Trophoblast cell (in vitro differentiated cells and primary cell): ENCODE measurements at regions not wholly inside any gene's neighbourhood (a gene's known extent, or its start where the extent isn't known, plus 50 kb on each side); places are given as distances from the start of the nearest gene placed in this dataset.
A peak's percentile ranks its signal among the peaks of the same experiment; 100 is the strongest.
"Not testable (repeated sequence)": the region's sequence is repeated elsewhere in the genome, so short reads cannot be mapped to it uniquely, and the experiment has no call there.

Experiments used
- DNase-seq, 2 donors: peaks; one replicate each; pipeline ENCODE4 v3.0.0-alpha.2; 2016
- H2AFZ ChIP-seq: 2 replicates; pipeline ENCODE4 v1.6.1; 2013; ENCODE audit warnings: low read length, moderate library complexity, mild to moderate bottlenecking; ENCODE audit not compliant: insufficient read depth, poor library complexity
- H2AK5ac ChIP-seq: 2 replicates; pipeline ENCODE4 v1.6.1; 2013; ENCODE audit warnings: mild to moderate bottlenecking, low read length
- H2BK120ac ChIP-seq: 2 replicates; pipeline ENCODE4 v1.6.1; 2013; ENCODE audit warnings: low read length, mild to moderate bottlenecking, moderate library complexity; ENCODE audit not compliant: insufficient read depth, poor library complexity
- H2BK12ac ChIP-seq: 2 replicates; pipeline ENCODE4 v1.6.1; 2013; ENCODE audit warnings: mild to moderate bottlenecking, low read length, moderate library complexity
- H2BK5ac ChIP-seq: 2 replicates; pipeline ENCODE4 v1.6.1; 2013; ENCODE audit warnings: low read length, low read depth, moderate library complexity, mild to moderate bottlenecking; ENCODE audit not compliant: poor library complexity
- H3K14ac ChIP-seq: 2 replicates; pipeline ENCODE4 v1.6.1; 2013; ENCODE audit warnings: mild to moderate bottlenecking, low read length
- H3K18ac ChIP-seq: 2 replicates; pipeline ENCODE4 v1.6.1; 2013; ENCODE audit warnings: mild to moderate bottlenecking, low read length
- H3K23ac ChIP-seq: 2 replicates; pipeline ENCODE4 v1.6.1; 2013; ENCODE audit warnings: low read length
- H3K27ac ChIP-seq: 2 replicates; pipeline ENCODE4 v1.5.1; 2013; ENCODE audit warnings: low read depth, mild to moderate bottlenecking, inconsistent platforms, low read length, moderate library complexity
- H3K27me3 ChIP-seq: 2 replicates; pipeline ENCODE4 v1.6.1; 2013; ENCODE audit warnings: inconsistent platforms, mild to moderate bottlenecking, low read length, moderate library complexity; ENCODE audit not compliant: insufficient read depth
- H3K36me3 ChIP-seq, 2 experiments: 1 replicate in 1 of 2; 2 replicates in 1 of 2; pipeline ENCODE4 v1.6.1; 2013; ENCODE audit warnings: low read length in 2 of 2, mild to moderate bottlenecking in 2 of 2, moderate library complexity in 1 of 2; ENCODE audit not compliant: insufficient read depth in 2 of 2, control insufficient read depth in 1 of 2
- H3K4ac ChIP-seq: 2 replicates; pipeline ENCODE4 v1.6.1; 2013; ENCODE audit warnings: low read depth, mild to moderate bottlenecking, low read length, moderate library complexity
- H3K4me1 ChIP-seq, 2 experiments: 1 replicate in 1 of 2; 2 replicates in 1 of 2; pipeline ENCODE4 v1.6.1; 2013; ENCODE audit warnings: low read length in 2 of 2, mild to moderate bottlenecking in 2 of 2, moderate library complexity in 1 of 2; ENCODE audit not compliant: insufficient read depth in 2 of 2, control insufficient read depth in 1 of 2
- H3K4me2 ChIP-seq: 2 replicates; pipeline ENCODE4 v1.6.1; 2013; ENCODE audit warnings: inconsistent platforms, mild to moderate bottlenecking, low read length, moderate library complexity
- H3K4me3 ChIP-seq: 2 replicates; pipeline ENCODE4 v1.5.1; 2013; ENCODE audit warnings: mild to moderate bottlenecking, low read depth, low read length, inconsistent platforms
- H3K79me1 ChIP-seq: one replicate; pipeline ENCODE4 v1.6.1; 2013; ENCODE audit warnings: low read length
- H3K79me2 ChIP-seq: 2 replicates; pipeline ENCODE4 v1.6.1; 2013; ENCODE audit warnings: low read length, mild to moderate bottlenecking; ENCODE audit not compliant: control insufficient read depth, insufficient read depth, poor library complexity
- H3K9ac ChIP-seq: 2 replicates; pipeline ENCODE4 v1.6.1; 2013; ENCODE audit warnings: mild to moderate bottlenecking, low read length
- H3K9me3 ChIP-seq: 2 replicates; pipeline ENCODE4 v1.6.1; 2013; ENCODE audit warnings: low read depth, mild to moderate bottlenecking, control low read depth, inconsistent platforms, low read length; ENCODE audit not compliant: insufficient read depth
- H4K12ac ChIP-seq: 2 replicates; pipeline ENCODE4 v1.6.1; 2013; ENCODE audit warnings: low read depth, mild to moderate bottlenecking, low read length, moderate library complexity
- H4K8ac ChIP-seq: 2 replicates; pipeline ENCODE4 v1.6.1; 2013; ENCODE audit warnings: low read depth, mild to moderate bottlenecking, low read length, moderate library complexity
- H4K91ac ChIP-seq: one replicate; pipeline ENCODE4 v1.6.1; 2013; ENCODE audit warnings: low read depth, mild to moderate bottlenecking, low read length, moderate library complexity
- WGBS: extraction: QIAGEN DNeasy Blood & Tissue Kit; methylation state at CpG from one replicate; pipeline ENCODE4 v1.1.7; 2013; ENCODE audit warnings: missing lambda C conversion rate; ENCODE audit not compliant: insufficient read length, insufficient coverage; ENCODE audit errors: extremely low coverage; 5-methylcytosine and 5-hydroxymethylcytosine counted together

- DNase-seq = no peak
- no peaks in the 10 kb centered on the region for H3K79me1 ChIP-seq
- no peak overlapping the region for H3K23ac ChIP-seq
- no peak overlapping the region for H2BK120ac ChIP-seq
- H2AK5ac ChIP-seq = no peak overlapping the region
- no peak overlapping the region for H4K8ac ChIP-seq
- H3K36me3 ChIP-seq = no peaks in the 10 kb centered on the region
- H3K4me3 ChIP-seq = no peak overlapping the region
- no peak overlapping the region for H3K18ac ChIP-seq
- no peaks in the 10 kb centered on the region for H3K27me3 ChIP-seq
- no peak overlapping the region for H3K4me2 ChIP-seq
- H3K27ac ChIP-seq = no peak overlapping the region
- H3K9me3 ChIP-seq = peaks cover 3% of the 10 kb centered on the region
- no peak overlapping the region for H4K12ac ChIP-seq
- no peak overlapping the region for H3K14ac ChIP-seq
- H3K79me2 ChIP-seq = no peaks in the 10 kb centered on the region
- H3K9ac ChIP-seq = no peak overlapping the region
- H2BK5ac ChIP-seq = no peak overlapping the region
- H4K91ac ChIP-seq = no peak overlapping the region
- no CpG with 5 or more reads among the region's 5 CpGs for WGBS
- H3K4ac ChIP-seq = no peak overlapping the region
- no peaks in the 10 kb centered on the region for H3K4me1 ChIP-seq
- H2AFZ ChIP-seq = no peak overlapping the region
- H2BK12ac ChIP-seq = no peak overlapping the region
These were observed 278.9 kb downstream of the TSN start for GRCh38 chr2:122034344-122034743.

DNA sequence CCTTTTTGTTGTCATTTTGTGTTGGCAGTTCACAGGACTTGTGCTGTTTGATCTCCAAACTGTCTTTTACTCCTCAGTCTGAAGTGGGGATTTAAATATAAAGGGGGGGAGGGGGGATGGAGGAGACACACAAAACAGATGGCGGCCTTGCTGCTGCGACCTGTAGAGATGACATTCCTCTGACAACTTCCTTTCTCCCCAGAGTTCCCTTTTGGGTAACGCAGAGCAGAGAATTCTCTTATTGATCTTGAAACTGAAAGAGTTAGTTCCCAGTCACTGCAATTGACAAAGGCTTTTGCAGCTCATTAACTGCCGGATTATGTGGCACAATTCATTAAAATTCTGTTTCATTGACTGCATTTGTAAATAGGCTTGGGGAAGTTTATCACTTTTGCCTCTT is 279.3 kb downstream of the TSN start:
- no peak overlapping the region for H2AK5ac ChIP-seq
- peaks cover 3% of the 10 kb centered on the region for H3K9me3 ChIP-seq
- no peak overlapping the region for H4K91ac ChIP-seq
- H3K23ac ChIP-seq = no peak overlapping the region
- H2BK12ac ChIP-seq = no peak overlapping the region
- no peak overlapping the region for H3K4ac ChIP-seq
- no peak overlapping the region for H3K14ac ChIP-seq
- H2AFZ ChIP-seq = no peak overlapping the region
- no peak overlapping the region for H3K4me2 ChIP-seq
- no peak overlapping the region for H4K8ac ChIP-seq
- H3K9ac ChIP-seq = no peak overlapping the region
- H3K27ac ChIP-seq = no peak overlapping the region
- no peaks in the 10 kb centered on the region for H3K4me1 ChIP-seq
- H3K27me3 ChIP-seq = no peaks in the 10 kb centered on the region
- WGBS = no CpG with 5 or more reads among the region's 4 CpGs
- no peak for DNase-seq
- H3K36me3 ChIP-seq = no peaks in the 10 kb centered on the region
- no peak overlapping the region for H3K18ac ChIP-seq
- no peak overlapping the region for H2BK120ac ChIP-seq
- H4K12ac ChIP-seq = no peak overlapping the region
- no peaks in the 10 kb centered on the region for H3K79me2 ChIP-seq
- H3K4me3 ChIP-seq = no peak overlapping the region
- no peaks in the 10 kb centered on the region for H3K79me1 ChIP-seq
- no peak overlapping the region for H2BK5ac ChIP-seq

DNA sequence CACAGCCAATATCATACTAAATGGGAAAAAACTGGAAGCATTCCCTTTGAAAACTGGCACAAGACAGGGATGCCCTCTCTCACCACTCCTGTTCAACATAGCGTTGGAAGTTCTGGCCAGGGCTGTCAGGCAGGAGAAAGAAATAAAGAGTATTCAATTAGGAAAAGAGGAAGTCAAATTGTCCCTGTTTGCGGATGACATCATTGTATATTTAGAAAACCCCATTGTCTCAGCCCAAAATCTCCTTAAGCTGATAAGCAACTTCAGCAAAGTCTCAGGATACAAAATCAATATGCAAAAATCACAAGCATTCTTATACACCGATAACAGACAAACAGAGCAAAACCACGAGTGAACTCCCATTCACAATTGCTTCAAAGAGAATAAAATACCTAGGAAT is 283.4 kb downstream of the TSN start:
- H3K9ac ChIP-seq, H3K9me3 ChIP-seq, H2BK5ac ChIP-seq, H3K14ac ChIP-seq, H3K4me2 ChIP-seq, H2BK120ac ChIP-seq, H3K23ac ChIP-seq, H3K4me1 ChIP-seq, DNase-seq, H3K27me3 ChIP-seq, H2AK5ac ChIP-seq, H3K18ac ChIP-seq, H4K12ac ChIP-seq, H3K79me1 ChIP-seq, H2BK12ac ChIP-seq, H3K4ac ChIP-seq, H3K4me3 ChIP-seq, H3K36me3 ChIP-seq, H3K79me2 ChIP-seq, H4K8ac ChIP-seq, H4K91ac ChIP-seq, H3K27ac ChIP-seq, H2AFZ ChIP-seq: not testable (repeated sequence)
- no CpG with 5 or more reads among the region's 4 CpGs for WGBS

DNA sequence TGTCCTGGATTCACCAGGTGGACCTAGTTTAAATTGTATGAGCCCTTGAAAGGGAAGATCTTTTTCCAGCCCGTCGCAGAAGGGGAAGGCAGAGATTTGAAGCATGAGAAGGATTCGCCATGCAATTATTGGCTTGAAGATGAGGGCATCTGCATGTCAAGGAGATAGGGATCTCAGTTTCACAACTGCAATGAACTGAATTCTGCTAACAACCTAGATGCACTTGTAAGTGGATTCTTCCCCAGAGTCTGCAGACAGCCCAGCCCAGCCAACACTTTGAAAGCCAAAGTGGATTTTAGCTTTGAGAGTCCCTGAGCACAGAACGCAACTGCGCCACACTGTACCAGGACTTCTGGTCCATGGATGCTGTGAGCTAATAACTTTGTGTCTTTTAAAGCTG is 286.0 kb downstream of the TSN start:
- Histone ChIP-seq H4K12ac (no peak overlapping the region), H2AFZ (no peak overlapping the region), H3K9me3 (peaks cover 5% of the 10 kb centered on the region), H3K79me2 (no peaks in the 10 kb centered on the region), H2BK120ac (no peak overlapping the region), H3K4me2 (no peak overlapping the region), H3K4me3 (no peak overlapping the region), H4K8ac (no peak overlapping the region), H2BK12ac (no peak overlapping the region), H3K27me3 (no peaks in the 10 kb centered on the region), H2BK5ac (no peak overlapping the region), H3K4ac (no peak overlapping the region), H2AK5ac (no peak overlapping the region), H3K18ac (no peak overlapping the region), H4K91ac (no peak overlapping the region), H3K23ac (no peak overlapping the region), H3K9ac (no peak overlapping the region), H3K27ac (no peak overlapping the region), H3K4me1 (no peaks in the 10 kb centered on the region), H3K36me3 (no peaks in the 10 kb centered on the region), H3K79me1 (no peaks in the 10 kb centered on the region), H3K14ac (no peak overlapping the region)
- no CpG with 5 or more reads among the region's 5 CpGs for WGBS
- peak; percentile 23 to 76 for DNase-seq
